Hepatic stellate cell (primary cell): ENCODE measurements at regions not wholly inside any gene's neighbourhood (a gene's known extent, or its start where the extent isn't known, plus 50 kb on each side); places are given as distances from the start of the nearest gene placed in this dataset.
"Not testable (repeated sequence)": the region's sequence is repeated elsewhere in the genome, so short reads cannot be mapped to it uniquely, and the experiment has no call there.

Experiments used
- DNase-seq: peaks from one replicate; pipeline ENCODE4 v3.0.0; 2011; ENCODE audit warnings: low spot score

DNA sequence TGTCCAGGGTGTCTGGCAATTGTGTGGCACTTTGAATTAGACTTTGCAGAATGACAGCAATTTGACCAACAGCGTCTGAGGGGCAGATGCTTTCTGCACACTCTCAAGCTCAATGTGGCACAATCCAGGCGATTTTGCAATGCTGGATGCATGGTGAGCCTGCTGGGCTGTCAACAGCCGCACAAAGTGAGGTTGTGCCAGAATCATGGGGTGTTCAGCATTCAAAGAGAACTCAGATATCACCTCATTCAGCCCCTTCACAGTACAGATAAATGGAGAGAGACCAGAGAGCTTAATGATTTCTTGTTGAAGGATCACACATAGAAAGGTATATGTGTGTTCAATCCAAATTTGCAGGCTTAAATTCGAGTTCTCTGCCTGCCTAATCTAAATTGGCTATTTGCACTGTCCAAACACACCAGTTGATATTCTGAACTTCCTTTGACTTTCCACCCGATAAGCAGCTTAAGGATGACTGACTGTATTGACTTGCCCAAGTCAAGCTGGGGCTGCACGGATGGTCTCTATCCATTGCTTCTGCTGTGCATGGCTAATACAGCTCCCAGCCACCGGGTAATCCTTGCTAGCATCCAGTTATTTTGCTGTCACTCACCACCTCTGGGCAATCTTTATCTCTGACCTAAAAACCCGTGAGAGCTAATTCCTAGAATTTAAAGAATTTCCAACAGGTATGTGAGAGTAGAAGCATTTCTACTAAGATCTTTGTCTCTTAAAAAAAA lies 157.9 kb upstream of the TAS2R1 start:
- no peak for DNase-seq

DNA sequence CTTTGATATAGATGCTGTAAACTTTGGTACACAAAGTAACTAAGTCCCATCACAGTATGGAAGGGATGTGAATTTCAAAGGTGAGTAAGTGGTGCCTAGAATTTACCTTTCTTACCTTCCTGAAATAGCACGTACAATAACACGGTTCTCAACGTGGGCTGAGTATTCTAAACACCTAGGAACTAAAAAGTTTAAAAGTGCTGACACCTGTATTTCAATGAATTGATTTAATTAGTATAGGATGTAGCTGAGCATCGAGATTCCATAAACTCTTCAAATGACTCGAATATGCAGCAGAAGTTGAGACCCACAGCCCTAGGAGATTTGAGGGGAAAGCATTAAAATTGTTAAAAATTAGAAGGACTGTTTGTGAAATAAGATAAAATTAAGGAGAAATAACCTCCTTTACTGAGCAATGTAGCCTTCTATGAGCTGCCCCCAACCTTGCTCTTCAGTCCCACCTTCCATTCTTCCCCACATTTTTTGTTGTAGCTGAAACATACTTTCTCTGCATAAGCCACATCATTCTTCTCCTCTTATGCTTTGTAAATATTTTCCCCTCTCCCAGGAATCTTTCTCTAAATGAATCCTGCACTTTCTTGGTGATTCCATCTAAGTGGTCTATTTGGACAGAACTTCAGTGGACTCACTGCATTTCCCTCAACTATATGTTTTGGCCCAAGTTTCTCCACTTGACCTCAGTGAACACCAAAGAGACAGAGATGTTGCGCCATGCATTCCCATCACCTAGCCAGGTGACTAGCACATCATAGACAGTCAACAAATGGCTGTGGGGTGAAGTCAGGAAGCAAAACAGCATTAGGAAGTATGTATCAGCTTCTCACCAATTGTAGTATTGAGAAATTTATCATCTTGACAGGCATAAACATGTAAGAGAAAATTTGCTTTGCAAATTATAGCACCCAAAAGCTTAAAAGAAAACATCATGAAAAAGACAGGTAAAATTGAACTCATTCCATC lies 156.5 kb upstream of the TAS2R1 start:
- no peak for DNase-seq

DNA sequence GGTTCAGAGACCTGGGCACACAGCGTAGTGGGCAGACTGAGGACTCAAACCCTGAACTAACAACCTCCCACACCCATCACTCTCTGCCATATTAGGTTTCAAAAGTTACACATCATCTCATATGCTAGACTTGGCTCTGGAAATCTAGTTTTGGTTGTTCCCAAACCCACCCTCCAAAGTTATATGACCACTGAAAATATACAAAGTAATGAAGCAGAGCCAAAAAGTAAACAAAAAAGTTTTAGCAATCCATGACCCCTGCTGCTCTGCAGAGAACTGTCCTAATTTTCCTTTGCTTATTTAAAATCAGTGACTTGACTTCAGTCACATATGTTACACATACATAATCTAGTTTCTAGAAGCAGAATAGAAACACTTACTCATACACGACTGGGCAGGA lies 155.6 kb upstream of the TAS2R1 start:
- DNase-seq = no peak

DNA sequence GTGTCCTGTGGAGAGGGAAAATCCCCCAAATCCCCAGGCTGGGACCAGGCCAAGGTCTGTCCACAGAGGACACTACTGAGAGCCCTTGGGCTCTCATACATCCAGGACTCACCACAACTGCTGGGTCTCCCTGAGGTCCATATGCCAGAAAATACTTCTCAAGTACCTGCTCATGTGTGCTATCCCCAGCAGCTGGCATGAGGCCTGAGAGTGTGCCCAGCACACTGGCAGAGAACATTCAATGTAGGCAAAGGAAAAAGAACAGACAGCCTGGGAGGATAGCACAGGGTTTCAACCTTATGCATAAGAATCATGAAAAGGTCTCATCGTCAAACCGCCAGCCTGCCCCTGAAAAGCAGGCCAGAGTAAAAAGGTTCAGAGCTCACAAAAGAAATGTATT lies 154.1 kb upstream of the TAS2R1 start:
- DNase-seq = no peak

DNA sequence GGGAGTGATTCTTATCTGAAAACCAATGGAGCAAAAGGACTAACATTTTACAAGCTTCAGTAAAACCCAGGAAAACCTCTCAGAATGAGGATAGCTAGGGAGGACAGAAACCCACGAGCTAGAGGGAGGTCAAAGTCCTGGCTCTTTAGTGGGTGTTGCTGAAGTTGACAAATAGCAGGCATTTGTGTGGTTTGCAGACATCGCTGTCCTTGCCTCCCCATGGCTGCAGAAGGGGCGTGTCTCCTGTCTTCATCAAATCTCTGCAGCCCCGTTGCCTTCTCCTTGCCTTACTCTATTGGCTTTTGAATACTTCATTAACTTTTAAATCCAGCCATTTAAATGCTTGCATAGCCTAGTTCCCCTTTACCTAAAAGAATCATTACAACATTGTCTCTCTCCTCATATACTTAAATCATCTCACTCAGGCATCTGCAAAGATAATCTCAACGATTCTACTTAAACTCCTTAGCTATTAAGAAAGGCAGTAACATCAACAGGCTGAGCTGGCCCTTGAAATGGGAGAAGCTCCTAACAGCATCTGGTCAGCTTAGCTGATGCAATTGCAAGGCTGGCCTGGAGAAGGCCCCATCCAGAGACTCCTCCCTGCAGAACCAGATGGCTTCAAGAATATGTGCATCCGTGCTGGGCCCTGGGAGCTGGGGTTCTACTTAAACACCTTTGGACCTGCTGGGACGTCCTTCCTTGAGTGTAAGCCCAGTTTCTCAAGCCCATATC lies 152.8 kb upstream of the TAS2R1 start:
- no peak for DNase-seq

DNA sequence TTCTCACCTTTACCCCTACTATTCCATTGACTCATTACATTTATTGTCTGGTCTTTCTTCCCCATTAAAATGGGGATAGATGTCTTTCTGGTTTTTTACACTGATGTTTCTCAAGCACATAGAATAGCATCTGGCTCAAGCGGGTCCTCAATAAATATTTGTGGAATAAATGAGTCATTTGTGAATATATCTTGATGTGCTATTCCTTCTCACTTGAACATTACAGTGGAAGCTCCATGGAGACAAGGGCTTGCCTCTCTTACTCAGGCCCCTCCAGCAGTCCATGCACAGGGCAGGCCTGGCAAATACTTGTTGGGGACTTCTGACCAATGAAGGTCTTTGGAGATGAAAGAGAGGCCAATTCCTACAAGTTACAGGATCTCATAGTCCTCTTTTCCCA lies 151.7 kb upstream of the TAS2R1 start:
- no peak for DNase-seq

DNA sequence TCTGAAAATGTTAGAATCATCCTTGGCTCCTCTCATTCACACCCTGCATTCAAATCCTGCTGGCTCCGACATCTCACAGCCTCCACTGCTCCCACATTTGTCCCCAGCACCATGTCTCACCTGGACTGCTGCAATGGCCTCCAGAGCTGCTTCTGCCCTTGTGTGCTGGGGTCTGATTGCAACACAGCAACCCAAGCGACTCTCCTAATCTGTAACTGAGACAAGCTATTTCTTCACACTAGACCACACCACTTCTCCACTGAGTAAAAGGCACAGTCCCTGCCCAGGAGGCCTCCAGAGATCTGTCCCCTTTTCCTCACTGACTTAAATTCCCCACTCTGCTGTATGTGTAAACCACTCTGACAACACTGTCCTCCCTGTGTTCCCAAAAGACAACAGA lies 151.1 kb upstream of the TAS2R1 start:
- no peak for DNase-seq

DNA sequence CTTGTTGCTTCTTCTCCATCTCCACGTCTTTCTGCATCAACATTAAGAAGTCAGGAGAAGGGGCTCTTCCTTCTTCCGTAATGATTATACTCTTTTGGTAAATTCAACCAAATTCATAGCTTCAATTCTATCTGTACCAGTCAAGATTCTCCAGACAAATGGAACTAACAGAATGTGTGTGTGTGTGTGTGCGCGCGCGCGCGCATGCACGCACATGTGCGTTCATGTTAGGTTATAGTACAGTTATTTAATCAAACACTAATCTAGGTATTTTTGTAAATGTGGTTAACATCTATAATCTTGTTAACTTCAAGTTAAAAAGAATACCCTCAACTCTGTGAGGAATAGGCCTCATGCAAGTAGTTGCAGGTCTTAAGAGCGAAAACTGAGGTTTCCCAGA lies 150.3 kb upstream of the TAS2R1 start:
- DNase-seq = no peak

DNA sequence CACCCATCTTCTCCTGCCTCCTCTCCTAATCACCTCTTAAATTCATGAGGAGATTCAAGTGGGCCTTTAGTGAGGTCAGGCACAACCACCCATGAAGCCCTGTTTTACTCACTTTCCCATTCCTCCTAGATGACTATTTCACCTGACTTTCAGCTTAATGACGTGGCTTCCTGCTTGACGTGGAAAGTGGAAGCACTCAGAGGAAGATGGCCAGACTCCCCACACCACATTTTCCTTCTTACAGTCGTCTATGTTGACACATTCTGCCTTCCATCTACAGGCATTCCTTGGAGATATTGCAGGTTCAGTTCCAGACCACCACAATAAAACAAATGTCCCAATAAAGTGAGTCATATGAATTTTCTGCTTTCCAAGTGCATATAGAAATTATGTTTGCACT lies 146.4 kb upstream of the TAS2R1 start:
- no peak for DNase-seq

DNA sequence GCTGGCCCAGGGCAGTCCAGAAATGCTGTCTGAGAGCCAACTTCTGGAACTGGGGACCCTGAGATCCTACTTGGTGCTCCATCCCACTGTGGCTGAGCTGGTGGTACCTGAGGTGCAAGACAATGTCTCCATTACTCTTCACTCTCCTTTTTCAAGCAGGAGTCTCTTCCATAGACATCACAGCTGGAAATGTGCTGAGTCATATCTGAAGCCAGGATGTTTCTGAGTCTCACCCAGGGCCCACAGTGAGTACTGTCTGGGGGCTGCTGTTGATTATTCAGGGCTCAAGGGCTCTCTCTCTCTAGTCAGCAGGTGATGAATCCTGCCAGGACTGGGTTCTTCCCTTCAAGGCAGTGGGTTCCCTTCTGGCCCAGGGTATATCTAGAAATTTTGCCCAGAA lies 145.2 kb upstream of the TAS2R1 start:
- no peak for DNase-seq

DNA sequence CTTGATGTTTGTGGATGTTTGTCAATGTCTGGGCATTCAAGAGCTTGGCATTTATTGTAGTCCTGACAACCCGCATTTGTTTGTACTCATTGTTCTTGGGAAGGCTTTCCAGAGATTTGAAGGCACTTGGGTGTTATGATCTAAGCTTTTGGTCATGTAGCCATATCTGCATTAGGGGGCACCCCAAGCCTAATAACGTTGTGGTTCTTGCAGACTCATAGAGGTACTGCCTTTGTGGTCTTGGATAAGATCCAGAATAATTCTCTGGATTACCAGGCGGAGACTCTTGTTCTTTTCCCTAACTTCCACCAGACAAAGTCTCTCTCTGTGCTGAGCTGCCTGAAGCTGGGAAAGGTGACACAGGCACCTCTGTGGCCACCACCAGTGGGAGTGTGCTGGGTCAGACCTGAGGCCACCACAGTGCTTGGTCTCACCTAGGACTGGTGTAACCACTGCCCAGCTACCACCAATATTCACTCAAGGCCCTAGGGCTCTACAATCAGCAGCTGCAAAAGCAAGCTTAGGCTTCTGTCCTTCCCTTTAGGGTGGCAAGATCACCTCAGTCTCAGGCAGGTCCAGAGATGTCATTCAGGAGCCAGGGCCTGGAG lies 144.4 kb upstream of the TAS2R1 start:
- DNase-seq = no peak

DNA sequence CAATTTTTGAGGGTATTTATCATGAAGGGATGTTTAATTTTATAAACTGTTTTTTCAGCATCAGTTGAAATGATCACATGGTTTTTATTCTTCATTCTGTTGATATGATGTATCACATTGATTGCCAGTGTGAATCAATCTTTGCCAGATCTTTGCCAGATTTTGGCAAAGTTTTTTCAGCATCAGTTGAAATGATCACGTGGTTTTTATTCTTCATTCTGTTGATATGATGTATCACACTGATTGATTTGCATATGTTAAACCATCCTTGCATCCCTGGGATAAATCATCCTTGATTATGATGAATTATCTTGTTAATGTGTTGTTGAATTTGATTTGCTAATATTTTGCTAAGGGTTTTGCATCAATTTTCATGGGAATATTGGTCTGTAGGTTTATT lies 140.9 kb upstream of the TAS2R1 start:
- DNase-seq = no peak

DNA sequence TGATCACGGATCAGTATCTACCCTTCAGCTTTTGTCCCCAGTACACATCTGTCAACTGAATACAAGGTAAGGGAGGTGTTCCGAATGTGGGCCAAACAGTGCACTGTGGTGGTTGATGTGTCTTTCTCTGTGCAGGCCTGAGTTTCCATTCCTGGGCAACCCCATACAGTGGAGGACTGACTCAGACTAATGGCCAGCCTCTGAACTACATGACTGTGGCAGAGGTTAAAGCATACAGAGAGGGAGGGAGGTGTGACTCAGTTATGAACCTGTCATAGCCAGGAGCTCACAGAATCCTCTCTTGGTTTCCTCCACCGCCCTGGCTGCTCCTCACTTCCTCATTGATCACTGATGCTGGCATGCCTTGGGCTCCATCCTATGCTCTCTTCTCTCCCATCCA lies 136.4 kb upstream of the TAS2R1 start:
- DNase-seq = no peak

DNA sequence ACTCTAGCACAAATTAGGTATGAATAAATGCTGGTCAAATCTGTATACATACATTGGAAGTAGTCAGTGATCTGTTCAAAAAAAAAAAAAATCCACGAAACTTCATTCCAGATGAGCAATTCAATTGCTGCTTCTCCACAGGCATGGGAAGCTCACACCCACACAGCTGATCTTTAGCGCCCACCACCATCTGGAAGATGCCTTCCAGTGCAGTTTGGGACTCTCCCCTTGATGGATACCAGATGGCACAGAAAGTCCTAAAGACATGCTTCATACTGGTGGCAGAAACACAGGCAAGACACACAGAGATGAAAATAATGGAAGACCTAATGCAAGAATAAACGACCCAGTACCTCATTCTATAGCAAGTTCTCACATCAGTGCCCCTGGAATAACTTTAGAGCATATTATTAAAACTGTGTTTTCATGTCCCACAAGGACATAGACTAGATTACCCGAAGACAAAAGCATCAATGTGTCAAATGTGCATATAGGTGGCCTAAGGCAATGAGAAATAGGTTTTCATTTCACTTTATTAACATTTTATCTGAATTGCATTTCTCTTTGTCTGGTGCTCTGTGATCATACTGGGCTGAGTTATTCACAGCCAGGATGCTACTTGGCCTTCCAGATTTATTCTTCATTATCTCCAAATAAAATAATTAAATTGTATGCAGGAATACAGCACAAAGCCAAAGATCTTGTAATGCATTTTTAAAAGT lies 135.4 kb upstream of the TAS2R1 start:
- DNase-seq = no peak

DNA sequence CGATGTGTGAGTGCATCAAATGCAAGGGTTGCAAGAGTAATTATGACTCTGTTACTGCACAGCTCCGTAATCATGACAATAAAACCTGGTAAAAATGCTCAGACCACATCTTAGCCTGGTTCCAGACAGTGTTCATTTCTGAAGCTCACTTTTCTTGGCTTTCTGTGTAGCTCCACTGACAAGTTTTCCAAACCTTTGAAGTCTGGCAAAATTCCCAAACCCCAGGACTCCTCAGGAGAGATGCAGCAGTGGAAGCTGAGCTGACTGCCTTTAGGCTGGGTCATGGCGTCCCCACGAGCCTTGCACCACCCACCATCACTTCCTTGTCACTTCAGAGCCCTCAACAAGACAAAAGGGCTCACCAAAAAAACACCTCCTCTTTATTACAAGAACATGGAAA lies 131.6 kb upstream of the TAS2R1 start:
- DNase-seq = no peak

DNA sequence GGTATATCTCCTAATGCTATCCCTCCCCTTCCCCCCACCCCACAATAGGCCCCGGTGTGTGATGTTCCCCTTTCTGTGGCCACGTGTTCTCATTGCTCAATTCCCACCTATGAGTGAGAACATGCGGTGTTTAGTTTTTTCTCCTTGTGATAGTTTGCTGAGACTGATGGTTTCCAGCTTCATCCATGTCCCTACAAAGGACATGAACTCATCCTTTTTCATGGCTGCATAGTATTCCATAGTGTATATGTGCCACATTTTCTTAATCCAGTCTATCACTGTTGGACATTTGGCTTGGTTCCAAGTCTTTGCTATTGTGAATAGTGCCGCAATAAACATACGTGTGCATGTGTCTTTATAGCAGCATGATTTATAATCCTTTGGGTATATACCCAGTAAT lies 122.5 kb upstream of the TAS2R1 start:
- not testable (repeated sequence) for DNase-seq

DNA sequence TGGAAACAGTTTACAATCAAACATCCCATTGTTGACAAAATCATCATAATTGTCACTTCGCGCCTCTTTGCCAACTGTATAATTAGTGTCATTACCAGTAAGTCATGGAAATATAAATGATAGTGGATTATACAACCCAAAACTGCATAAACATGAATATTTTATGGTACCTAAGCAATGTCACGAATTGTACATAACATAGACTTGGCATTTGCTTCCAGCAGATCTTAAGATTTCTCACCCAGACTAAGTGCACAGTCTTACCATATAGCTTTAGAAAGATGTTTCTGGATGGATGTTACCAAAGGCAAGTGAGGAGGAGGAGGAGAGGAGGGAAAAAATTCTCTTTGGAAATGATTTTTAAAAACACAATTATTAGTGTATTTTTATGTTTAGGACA lies 113.4 kb upstream of the TAS2R1 start:
- no peak for DNase-seq

DNA sequence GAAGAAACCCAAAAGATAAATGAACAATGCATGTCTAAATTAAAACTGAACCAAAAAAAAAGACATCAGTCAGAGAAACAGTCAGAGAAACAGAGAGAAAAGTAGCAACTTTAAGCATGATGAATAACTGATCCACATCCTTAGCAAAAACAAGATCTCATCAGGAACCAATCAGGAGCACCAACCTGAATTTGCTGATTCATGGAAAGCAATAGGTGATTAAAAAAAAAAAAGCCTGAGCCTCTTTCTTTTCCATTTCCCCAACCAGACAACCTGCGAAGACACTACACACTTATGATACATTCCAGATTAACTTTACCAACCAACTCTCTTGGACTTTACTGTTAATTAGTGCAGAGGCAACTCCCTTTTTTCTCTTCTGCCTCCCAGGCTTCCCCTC lies 112.7 kb upstream of the TAS2R1 start:
- DNase-seq = no peak

DNA sequence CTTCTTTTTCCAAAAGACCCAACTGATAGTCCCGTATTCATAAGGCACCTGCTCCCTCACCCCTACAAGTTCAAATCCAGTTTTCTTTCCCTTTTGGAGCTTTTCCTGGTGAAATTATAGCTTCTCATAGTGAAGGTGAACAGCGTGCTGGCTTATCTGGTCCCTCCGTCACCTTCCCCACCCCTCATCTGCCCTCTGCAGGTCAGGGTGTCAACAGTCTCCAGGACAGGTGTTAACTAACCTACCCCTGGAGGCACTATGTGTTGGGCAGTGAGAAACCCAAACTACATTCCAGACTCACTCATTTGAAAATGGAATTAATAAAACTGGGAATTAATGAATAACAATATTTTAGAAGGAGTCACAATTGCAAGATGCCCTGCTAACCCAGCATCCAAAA lies 109.0 kb upstream of the TAS2R1 start:
- no peak for DNase-seq

DNA sequence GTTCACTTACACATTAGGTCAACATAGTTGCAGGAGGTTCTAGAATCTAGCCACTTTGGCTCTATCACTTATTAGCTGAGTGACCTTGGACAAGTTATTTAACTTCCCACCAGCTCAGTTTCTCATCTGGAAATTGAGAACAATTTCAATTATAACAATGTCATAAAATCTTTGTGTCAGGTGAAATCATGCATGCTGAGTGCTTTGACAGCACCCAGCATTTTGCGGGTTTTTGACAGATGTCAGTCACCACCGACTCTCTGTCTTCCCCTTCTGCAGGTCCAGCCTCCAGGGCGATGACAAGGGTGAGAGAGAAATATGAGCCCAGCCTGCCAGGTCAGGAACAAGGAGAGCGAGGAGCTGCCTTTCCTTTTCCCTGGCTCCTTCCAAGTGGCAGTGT lies 107.1 kb upstream of the TAS2R1 start:
- no peak for DNase-seq

DNA sequence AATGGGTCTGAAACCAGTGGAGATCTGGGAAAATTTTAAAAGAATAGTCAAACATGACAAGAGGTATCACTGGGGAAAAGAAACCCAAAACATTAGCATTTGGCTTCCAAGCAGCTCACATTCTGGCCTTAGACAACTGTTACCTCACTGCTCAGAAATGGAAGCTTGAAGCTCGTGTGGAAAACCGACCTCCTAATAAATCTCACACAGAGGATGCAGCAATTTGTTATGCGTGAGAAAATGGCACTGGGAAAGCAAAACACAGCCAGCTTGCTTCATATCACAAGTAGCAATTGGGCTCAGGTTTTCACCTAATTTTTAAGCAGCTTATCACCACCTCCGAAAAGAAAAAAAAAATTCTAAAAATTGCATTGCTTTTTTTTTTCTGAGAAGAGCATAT lies 103.3 kb upstream of the TAS2R1 start:
- no peak for DNase-seq

DNA sequence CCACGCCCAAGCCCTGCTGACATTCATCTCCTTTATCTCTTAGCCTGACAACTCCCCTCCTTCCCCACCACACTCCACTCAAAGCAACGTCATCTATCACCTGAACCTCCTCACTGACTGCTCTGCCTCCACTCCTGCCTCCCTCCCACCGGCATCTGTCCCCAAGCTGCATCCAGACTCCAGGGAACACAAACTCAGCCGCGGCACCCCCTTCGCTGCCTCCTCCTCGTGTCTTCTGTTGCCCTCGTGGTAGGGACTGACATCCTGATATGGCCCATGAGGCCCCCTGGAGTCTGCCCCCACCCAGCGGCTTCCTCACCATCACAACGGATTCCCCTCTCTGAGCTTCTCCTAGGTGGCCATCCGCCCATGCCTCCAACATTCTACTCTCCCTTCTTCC lies 101.0 kb upstream of the TAS2R1 start:
- no peak for DNase-seq
